Pancreas (tissue), 10 donors: ENCODE measurements at regions not wholly inside any gene's neighbourhood (a gene's known extent, or its start where the extent isn't known, plus 50 kb on each side); places are given as distances from the start of the nearest gene placed in this dataset.

ENCODE experiments used
- ATAC-seq, 4 donors: fragments of 200-7000 bp; cut with Tn5 transposase; one replicate each; pipeline versions ENCODE4 v1.8.0 to v1.9.1; 2020; ENCODE audit warnings: mild to moderate bottlenecking in 4 of 4, moderate library complexity in 4 of 4
- DNase-seq, 6 donors: peaks; one replicate each; pipeline ENCODE4 v3.0.0-alpha.2; 2020
- FAIRE-seq: peaks from 2 replicates; lab custom pipeline; 2012; peaks lifted over from hg19 to GRCh38; lab: Jason Lieb, UNC
- H3K27ac ChIP-seq, 4 donors: fragments of 200-600 bp; sonication (generic); 1 replicate in 3 of 4; 2 replicates in 1 of 4; pipeline versions ENCODE4 v1.5.0 to v1.8.0; 2020
- H3K27me3 ChIP-seq, 4 donors: fragments of 200-600 bp; one replicate each; pipeline ENCODE4 v1.8.0; 2021
- H3K36me3 ChIP-seq, 3 donors: fragments of 200-600 bp; sonication (generic) in 1 of 3; one replicate each; pipeline versions ENCODE4 v1.5.0 to v1.8.0; 2020 to 2021
- H3K4me1 ChIP-seq, 3 donors: fragments of 200-600 bp; one replicate each; pipeline ENCODE4 v1.8.0; 2021
- H3K4me3 ChIP-seq, 4 donors: fragments of 200-600 bp; sonication (generic) in 2 of 4; one replicate each; pipeline versions ENCODE4 v1.5.0 to v1.8.0; 2020 to 2021
- H3K9me3 ChIP-seq, 4 donors: fragments of 200-600 bp; one replicate each; pipeline ENCODE4 v1.8.0; 2021
- CTCF ChIP-seq, 4 donors: fragments of 200-600 bp; sonication (generic) in 3 of 4; IDR thresholded peaks; one replicate each; pipeline versions ENCODE4 v1.5.0 to v1.8.0; 2021; ENCODE audit warnings: antibody characterized with exemption in 4 of 4
- WGBS, 2 donors: extraction: QIAGEN DNeasy Blood & Tissue Kit; methylation state at CpG; one replicate each; pipeline ENCODE4 v1.1.7; 2013; 5-methylcytosine and 5-hydroxymethylcytosine counted together
- intact Hi-C, 3 donors: fragments of 100-400 bp; cut with DNase I; formaldehyde crosslinking; loops; one replicate each; pipeline versions ENCODE4 v1.11.1 to v1.14.2; 2022
- donor health status: healthy with polysubstance abuse.
- donor health status: DM: no; HTN: no; CAD: no; lungs with moderate emphysema.
- donor health status: DM: no; HTN: no; CAD: no.
- donor health status: control.
- donor health status: control.
- donor health status: Bipolar disorder and iron deficiency.
- donor health status: DM: yes; HTN: yes; CAD: no.
- donor health status: DM: no; HTN: no; CAD: no.
- donor health status: DM: no; HTN: no; CAD: no.
- donor health status: DM: yes; HTN: yes; CAD: no.

GRCh38 chr15:69939513-69940440, 157.9 kb downstream of the TLE3 start:
- H3K4me1 ChIP-seq, result no peaks in the 10 kb centered on the region
- no peak overlapping the region for H3K4me3 ChIP-seq
- ATAC-seq, result no peak
- H3K27ac ChIP-seq, result no peak overlapping the region
- H3K36me3 ChIP-seq, result no peaks in the 10 kb centered on the region
- peaks cover 0 to 4% (median 0%) of the 10 kb centered on the region in 4 donors for H3K9me3 ChIP-seq
- no peaks in the 10 kb centered on the region for H3K27me3 ChIP-seq
- DNase-seq, result no peak
- no peak for FAIRE-seq
- intact Hi-C loops, result no loop called here
- 70 to 73% methylated on average over 7 of the region's 7 CpGs for WGBS, 2 donors
- no peak for TF ChIP-seq CTCF (IDR thresholded peaks at IDR 0.05)

GRCh38 chr15:69940441-69941300, 157.0 kb downstream of the TLE3 start:
- no peaks in the 10 kb centered on the region for H3K36me3 ChIP-seq
- no peak for TF ChIP-seq CTCF (IDR thresholded peaks at IDR 0.05)
- peaks cover 0 to 4% (median 0%) of the 10 kb centered on the region in 4 donors for H3K9me3 ChIP-seq
- H3K27me3 ChIP-seq, result no peaks in the 10 kb centered on the region
- 90 to 92% methylated on average over 24 of the region's 24 CpGs for WGBS, 2 donors
- no peaks in the 10 kb centered on the region for H3K4me1 ChIP-seq
- ATAC-seq (no peak), DNase-seq (no peak), FAIRE-seq (no peak)
- H3K27ac ChIP-seq, result no peak overlapping the region
- intact Hi-C loops, result no loop called here
- H3K4me3 ChIP-seq, result no peak overlapping the region

- no peaks in the 10 kb centered on the region for H3K4me1 ChIP-seq
- no peak for ATAC-seq
- intact Hi-C loops, result no loop called here
- no peak for TF ChIP-seq CTCF (IDR thresholded peaks at IDR 0.05)
- 93 to 96% methylated on average over 20 of the region's 20 CpGs for WGBS, 2 donors
- H3K4me3 ChIP-seq, result no peak overlapping the region
- H3K27ac ChIP-seq, result no peak overlapping the region
- H3K27me3 ChIP-seq, result no peaks in the 10 kb centered on the region
- DNase-seq, result no peak
- H3K36me3 ChIP-seq, result no peaks in the 10 kb centered on the region
- no peak for FAIRE-seq
- peaks cover 0 to 1% (median 0%) of the 10 kb centered on the region in 4 donors for H3K9me3 ChIP-seq
These were observed 156.5 kb downstream of the TLE3 start for GRCh38 chr15:69941301-69941605.

- 83 to 87% methylated on average over 11 of the region's 11 CpGs for WGBS, 2 donors
These were observed 155.8 kb downstream of the TLE3 start for GRCh38 chr15:69941706-69942495.

More at GRCh38 chr15:69941706-69942495, 155.8 kb downstream of the TLE3 start:
- FAIRE-seq (no peak), ATAC-seq (no peak), DNase-seq (no peak)
- Histone ChIP-seq H3K27me3 (no peaks in the 10 kb centered on the region), H3K4me1 (no peaks in the 10 kb centered on the region), H3K4me3 (no peak overlapping the region), H3K9me3 (no peaks in the 10 kb centered on the region), H3K36me3 (no peaks in the 10 kb centered on the region), H3K27ac (no peak overlapping the region)
- no peak for TF ChIP-seq CTCF (IDR thresholded peaks at IDR 0.05)
- intact Hi-C loops, result no loop called here
